ENCODE measurements at regions not wholly inside any gene's neighbourhood (a gene's known extent, or its start where the extent isn't known, plus 50 kb on each side); places are given as distances from the start of the nearest gene placed in this dataset.
"Not testable (repeated sequence)": the region's sequence is repeated elsewhere in the genome, so short reads cannot be mapped to it uniquely, and the experiment has no call there.

DNA sequence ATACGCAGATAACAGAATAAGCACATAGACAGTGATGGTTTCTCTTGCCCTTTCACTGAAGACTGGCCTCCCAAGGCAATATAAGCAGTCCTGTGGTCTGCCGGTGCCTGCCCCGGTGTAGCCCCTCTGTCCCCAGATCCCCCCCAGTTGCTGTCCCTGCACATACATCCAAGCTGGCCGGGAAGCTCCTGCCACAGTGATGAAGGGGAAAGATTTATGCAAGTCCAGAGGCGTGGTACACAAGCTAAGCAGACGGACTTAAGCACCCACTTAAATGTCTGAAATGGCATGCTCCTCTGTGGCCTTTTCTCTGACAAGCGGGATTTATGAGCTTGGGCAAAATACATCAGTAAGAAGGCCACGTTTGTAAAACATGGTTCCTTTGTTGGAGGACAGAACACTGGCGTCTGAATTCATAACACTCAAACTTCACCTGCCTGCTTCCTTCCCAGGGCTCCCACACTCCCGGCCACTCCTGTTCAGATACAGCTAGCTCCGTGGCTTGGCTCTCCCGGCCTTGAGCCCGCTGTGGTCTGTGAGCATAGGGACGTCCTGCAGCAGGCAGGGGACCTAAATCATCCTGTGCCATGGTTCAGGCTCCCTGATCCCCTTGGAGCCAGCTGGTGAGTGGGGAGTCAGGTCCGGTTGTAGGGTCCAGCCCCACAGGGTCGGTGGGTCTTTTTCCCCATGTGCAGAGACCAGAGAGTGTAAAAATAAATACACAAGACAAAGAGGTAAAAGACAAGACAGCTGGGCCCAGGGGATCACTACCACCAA lies 61.7 kb upstream of the PPP2R2D start:
- TF ChIP-seq, protein P1, sequence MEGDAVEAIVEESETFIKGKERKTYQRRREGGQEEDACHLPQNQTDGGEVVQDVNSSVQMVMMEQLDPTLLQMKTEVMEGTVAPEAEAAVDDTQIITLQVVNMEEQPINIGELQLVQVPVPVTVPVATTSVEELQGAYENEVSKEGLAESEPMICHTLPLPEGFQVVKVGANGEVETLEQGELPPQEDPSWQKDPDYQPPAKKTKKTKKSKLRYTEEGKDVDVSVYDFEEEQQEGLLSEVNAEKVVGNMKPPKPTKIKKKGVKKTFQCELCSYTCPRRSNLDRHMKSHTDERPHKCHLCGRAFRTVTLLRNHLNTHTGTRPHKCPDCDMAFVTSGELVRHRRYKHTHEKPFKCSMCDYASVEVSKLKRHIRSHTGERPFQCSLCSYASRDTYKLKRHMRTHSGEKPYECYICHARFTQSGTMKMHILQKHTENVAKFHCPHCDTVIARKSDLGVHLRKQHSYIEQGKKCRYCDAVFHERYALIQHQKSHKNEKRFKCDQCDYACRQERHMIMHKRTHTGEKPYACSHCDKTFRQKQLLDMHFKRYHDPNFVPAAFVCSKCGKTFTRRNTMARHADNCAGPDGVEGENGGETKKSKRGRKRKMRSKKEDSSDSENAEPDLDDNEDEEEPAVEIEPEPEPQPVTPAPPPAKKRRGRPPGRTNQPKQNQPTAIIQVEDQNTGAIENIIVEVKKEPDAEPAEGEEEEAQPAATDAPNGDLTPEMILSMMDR (IDR thresholded peaks at IDR 0.05; ENCODE audit: control extremely low read depth, extremely low read depth), result no peak
- no peaks in the 10 kb centered on the region for H3K36me3 ChIP-seq (ENCODE audit: control insufficient read depth in 4 of 4, insufficient read depth in 4 of 4, low read length in 4 of 4)
- H3K4me1 ChIP-seq (ENCODE audit: control insufficient read depth in 5 of 5, insufficient read depth in 5 of 5, low read length in 5 of 5), result no peaks in the 10 kb centered on the region
- 74 to 85% methylated on average over 16 of the region's 16 CpGs for WGBS, 2 donors
- no peaks in the 10 kb centered on the region for H3K27me3 ChIP-seq (ENCODE audit: control insufficient read depth in 3 of 3, insufficient read depth in 3 of 3, low read length in 2 of 3)
- H3K9me3 ChIP-seq (ENCODE audit: control insufficient read depth in 4 of 4, insufficient read depth in 3 of 4, low read length in 3 of 4), result peaks cover 0 to 6% (median under 1%) of the 10 kb centered on the region in 4 donors
- DNase-seq (no peak), ATAC-seq (ENCODE audit: insufficient read depth, low FRiP score) (no peak)
- no peak overlapping the region for H3K27ac ChIP-seq (ENCODE audit: low read depth in 1 of 2, low read length in 1 of 2)
- H3K9ac ChIP-seq (ENCODE audit: insufficient read depth in 1 of 2, low read length in 2 of 2), result no peak overlapping the region
- H3K4me3 ChIP-seq, result no peak overlapping the region

DNA sequence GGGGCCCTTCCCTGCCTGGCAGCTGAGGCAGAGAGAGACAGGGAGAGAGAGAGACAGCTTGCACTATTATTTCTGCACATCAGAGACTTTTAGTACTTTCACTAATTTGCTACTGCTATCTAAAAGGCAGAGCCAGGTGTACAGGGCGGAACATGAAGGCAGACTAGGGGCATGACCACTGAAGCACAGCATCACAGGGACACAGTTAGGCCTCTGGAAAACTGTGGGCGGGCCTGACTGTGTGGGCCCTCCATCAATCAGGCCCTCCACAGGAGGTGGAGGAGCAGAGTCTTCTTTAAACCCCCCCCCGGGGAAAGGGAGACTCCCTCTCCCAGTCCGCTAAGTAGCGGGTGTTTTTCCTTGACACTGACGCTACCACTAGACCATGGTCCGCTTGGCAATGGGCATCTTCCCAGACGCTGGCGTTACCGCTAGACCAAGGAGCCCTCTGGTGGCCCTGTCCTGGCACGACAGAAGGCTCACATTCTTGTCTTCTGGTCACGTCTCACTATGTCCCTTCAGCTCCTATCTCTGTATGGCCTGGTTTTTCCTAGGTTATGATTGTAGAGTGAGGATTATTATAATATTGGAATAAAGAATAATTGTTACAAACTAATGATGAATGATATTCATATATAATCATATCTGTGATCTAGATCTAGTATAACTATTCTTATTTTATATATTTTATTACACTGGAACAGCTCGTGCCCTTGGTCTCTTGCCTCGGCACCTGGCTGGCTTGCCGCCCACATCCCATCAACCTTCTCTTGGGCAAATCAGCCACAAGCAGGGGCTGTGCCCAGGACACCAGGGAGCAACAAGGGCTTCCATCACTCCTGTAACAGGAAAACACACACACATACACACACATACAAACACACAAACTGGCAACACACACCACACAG lies 60.7 kb upstream of the PPP2R2D start:
- H3K4me3 ChIP-seq; DNase-seq; H3K9me3 ChIP-seq (ENCODE audit: control insufficient read depth in 4 of 4, insufficient read depth in 3 of 4, low read length in 3 of 4); ATAC-seq (ENCODE audit: insufficient read depth, low FRiP score); H3K27me3 ChIP-seq (ENCODE audit: control insufficient read depth in 3 of 3, insufficient read depth in 3 of 3, low read length in 2 of 3); H3K4me1 ChIP-seq (ENCODE audit: control insufficient read depth in 5 of 5, insufficient read depth in 5 of 5, low read length in 5 of 5); H3K27ac ChIP-seq (ENCODE audit: low read depth in 1 of 2, low read length in 1 of 2); H3K9ac ChIP-seq (ENCODE audit: insufficient read depth in 1 of 2, low read length in 2 of 2); H3K36me3 ChIP-seq (ENCODE audit: control insufficient read depth in 4 of 4, insufficient read depth in 4 of 4, low read length in 4 of 4): not testable (repeated sequence)
- 88 to 89% methylated on average over 15 of the region's 15 CpGs for WGBS, 2 donors

DNA sequence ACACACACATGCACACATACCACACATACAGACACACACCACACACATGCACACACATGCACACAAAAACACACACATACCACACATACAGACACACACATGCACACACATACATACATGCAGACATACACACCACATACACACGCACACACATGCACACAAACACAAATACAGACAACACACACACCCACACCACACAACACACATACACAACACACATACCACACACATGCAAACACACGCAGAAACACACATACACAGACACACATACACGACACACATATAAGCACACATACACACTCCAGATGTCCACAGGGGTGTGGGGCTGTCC lies 60.1 kb upstream of the PPP2R2D start:
- Histone ChIP-seq H3K27me3 (ENCODE audit: control insufficient read depth in 3 of 3, insufficient read depth in 3 of 3, low read length in 2 of 3) (no peaks in the 10 kb centered on the region), H3K9ac (ENCODE audit: insufficient read depth in 1 of 2, low read length in 2 of 2) (no peak overlapping the region), H3K4me3 (no peak overlapping the region), H3K9me3 (ENCODE audit: control insufficient read depth in 4 of 4, insufficient read depth in 3 of 4, low read length in 3 of 4) (peaks cover 0 to 2% (median under 1%) of the 10 kb centered on the region in 4 donors), H3K4me1 (ENCODE audit: control insufficient read depth in 5 of 5, insufficient read depth in 5 of 5, low read length in 5 of 5) (no peaks in the 10 kb centered on the region), H3K27ac (ENCODE audit: low read depth in 1 of 2, low read length in 1 of 2) (no peak overlapping the region), H3K36me3 (ENCODE audit: control insufficient read depth in 4 of 4, insufficient read depth in 4 of 4, low read length in 4 of 4) (no peaks in the 10 kb centered on the region)
- TF ChIP-seq, protein P1 (IDR thresholded peaks at IDR 0.05; ENCODE audit: control extremely low read depth, extremely low read depth), result no peak
- WGBS, 2 donors, result 94 to 96% methylated on average over 3 of the region's 3 CpGs
- no peak for DNase-seq
- no peak for ATAC-seq (ENCODE audit: insufficient read depth, low FRiP score)

DNA sequence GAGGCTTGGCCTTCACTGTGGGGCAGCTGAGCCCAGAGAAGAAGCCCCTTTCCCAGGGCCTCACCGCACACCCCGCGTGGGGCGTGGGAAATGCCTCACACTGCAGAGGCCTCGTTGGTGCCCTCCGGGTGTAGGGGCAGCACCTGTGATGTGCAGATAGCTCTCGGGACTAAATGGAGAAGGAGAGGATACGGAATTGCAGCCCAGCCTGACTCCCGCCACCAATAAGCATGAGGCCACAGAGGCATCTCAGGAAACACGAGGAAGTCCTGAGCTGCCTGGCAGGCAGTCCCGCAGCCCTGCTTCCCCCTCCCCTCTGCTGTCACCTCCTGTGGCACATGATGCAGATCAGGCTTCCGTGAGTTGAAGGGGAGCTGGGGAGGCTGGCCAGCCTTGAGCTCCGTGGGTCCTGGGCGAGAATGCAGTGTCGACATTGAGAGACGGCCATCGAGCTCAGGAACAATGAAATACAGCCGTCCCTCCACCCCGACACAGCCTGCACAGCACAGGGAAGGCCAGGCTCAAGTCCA lies 59.6 kb upstream of the PPP2R2D start:
- H3K27me3 ChIP-seq (ENCODE audit: control insufficient read depth in 3 of 3, insufficient read depth in 3 of 3, low read length in 2 of 3), result no peaks in the 10 kb centered on the region
- TF ChIP-seq, protein P1 (IDR thresholded peaks at IDR 0.05; ENCODE audit: control extremely low read depth, extremely low read depth), result no peak
- H3K4me3 ChIP-seq, result no peak overlapping the region
- H3K9ac ChIP-seq (ENCODE audit: insufficient read depth in 1 of 2, low read length in 2 of 2), result no peak overlapping the region
- H3K27ac ChIP-seq (ENCODE audit: low read depth in 1 of 2, low read length in 1 of 2), result no peak overlapping the region
- DNase-seq (no peak), ATAC-seq (ENCODE audit: insufficient read depth, low FRiP score) (no peak)
- H3K9me3 ChIP-seq (ENCODE audit: control insufficient read depth in 4 of 4, insufficient read depth in 3 of 4, low read length in 3 of 4), result peaks cover 0 to 2% (median under 1%) of the 10 kb centered on the region in 4 donors
- H3K36me3 ChIP-seq (ENCODE audit: control insufficient read depth in 4 of 4, insufficient read depth in 4 of 4, low read length in 4 of 4), result no peaks in the 10 kb centered on the region
- H3K4me1 ChIP-seq (ENCODE audit: control insufficient read depth in 5 of 5, insufficient read depth in 5 of 5, low read length in 5 of 5), result no peaks in the 10 kb centered on the region
- WGBS, 2 donors, result 36 to 42% methylated on average over 19 of the region's 19 CpGs
